ENCODE measurements at regions not wholly inside any gene's neighbourhood (a gene's known extent, or its start where the extent isn't known, plus 50 kb on each side); places are given as distances from the start of the nearest gene placed in this dataset.
"Not testable (repeated sequence)": the region's sequence is repeated elsewhere in the genome, so short reads cannot be mapped to it uniquely, and the experiment has no call there.

DNA sequence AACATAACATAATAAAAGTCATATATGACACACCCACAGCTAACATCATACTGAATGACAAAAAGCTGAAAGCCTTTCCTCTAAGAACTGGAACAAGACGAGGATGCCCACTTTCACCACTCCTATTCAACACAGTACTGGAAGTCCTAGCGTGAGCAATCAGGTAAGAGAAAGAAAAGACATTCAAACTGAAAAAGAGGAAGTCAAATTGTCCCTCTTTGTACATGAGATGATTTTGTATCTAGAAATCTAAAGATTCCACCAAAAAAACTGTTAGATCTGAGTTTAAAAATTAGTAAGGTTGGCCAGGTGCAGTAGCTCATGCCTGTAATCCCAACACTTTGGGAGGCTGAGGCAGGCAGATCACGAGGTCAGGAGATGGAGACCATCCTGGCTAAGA, 70.1 kb upstream of the PROKR2 start:
- not testable (repeated sequence) for DNase-seq

- not testable (repeated sequence) for DNase-seq
Observed at GRCh38 chr20:5381527-5381926, 64.8 kb upstream of the PROKR2 start.

DNA sequence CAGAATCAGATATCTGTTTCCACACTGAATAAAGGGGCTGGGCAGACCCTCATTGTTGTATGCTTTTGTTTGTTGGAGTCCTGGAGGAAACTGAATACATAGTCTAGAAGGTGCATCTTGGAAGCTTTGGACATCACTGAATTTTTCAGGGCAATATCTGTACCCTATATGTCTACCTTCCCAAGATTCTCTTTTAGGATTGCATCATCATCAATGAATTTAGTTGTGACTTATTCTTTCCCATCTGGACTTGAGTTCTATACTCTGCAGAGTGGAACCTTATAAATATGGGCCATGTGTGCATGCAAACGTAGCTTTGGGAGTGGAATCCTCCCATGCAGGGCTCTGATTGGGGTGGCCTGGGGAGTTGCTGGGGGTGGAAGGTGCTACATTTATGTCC, 60.7 kb upstream of the PROKR2 start:
- no peak for DNase-seq

DNA sequence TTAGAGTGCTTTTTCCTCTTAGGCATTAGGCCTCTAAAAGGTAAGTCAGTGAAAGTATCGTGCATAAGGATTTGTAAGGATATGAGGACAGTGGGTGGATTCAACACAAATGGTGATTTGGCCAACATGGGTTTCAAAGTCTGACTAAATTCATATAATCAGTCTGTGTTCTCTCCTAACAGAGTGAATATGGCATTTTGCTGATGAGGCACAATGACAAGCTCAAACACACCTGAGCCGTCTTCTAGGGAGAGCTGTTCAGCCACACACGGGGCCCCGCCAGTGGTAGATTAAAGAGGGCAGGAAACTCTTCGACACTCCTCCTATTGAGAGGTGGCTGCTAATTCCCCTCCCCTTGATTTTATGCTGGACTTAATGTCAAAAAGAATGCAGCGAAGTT, 59.5 kb upstream of the PROKR2 start:
- no peak for DNase-seq

DNA sequence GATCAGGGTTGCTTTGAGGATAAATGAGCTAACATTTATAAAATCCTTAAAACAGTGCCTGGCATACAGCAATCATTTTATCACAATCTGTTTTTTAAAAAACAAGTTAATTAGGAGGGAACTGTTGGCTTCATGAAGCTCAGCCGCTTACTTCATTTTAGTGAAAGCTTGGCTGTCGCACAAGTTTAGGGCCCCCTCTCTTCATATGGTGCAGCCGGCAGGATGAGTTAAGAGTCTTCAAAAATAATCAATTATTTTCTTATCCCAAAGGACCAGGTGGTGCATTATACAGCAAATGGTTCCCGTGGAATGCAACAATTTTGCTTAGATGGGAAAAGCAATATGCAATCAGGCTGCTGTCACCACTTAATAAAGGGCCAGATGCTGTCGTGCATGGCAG, 57.4 kb upstream of the PROKR2 start:
- no peak for DNase-seq

DNA sequence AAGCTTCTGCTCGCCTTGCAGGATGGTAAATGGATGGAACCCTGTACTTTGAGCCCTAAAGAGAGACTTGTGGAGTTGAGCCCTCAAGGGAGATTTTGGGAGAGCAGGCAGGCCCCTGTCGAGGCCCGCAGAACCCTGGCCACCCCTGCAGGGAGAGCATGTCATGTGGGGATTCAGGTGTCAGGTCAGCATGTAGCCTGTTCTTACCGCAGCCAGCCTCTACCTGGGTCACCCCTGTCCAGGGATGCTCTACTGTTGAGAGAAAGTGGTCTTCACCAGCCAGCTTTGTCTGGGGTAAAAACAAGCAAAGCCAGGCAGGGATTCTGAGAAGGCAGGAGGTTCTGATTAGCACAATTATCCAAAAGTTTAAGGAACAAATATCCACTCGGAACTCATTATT, 55.6 kb upstream of the PROKR2 start:
- DNase-seq, result no peak

DNA sequence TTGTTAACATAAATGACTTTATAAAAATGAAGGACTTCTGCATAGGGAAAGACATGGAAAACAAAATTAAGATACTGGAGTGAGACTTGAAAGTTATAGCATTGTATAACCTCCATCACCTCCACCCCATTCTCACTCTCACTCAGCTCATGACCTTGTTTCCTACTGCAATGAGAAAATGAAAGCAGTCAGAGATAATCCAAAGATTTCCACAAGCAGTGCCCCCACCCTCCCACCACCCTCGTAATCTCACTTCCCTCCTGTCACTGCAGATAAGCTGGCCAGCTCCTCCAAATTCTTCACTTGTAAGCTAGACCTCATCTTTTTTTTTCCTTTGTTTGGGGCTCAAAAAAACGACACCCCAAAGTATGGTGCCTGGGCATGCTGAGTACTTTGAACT, 52.9 kb upstream of the PROKR2 start:
- DNase-seq, result no peak
